SK-N-SH (cell line): ENCODE measurements at regions not wholly inside any gene's neighbourhood (a gene's known extent, or its start where the extent isn't known, plus 50 kb on each side); places are given as distances from the start of the nearest gene placed in this dataset.
A peak's percentile ranks its signal among the peaks of the same experiment; 100 is the strongest.

Source experiments
- CTCF ChIA-PET: fragments of 300-600, 350-600 bp; formaldehyde crosslinking; extraction: SDS; loops from one replicate; lab custom pipeline; 2021; lab: Yijun Ruan, JAX
- POLR2A ChIA-PET: fragments of 350-600 bp; sonication (Branson Sonifier 250); formaldehyde crosslinking; extraction: SDS; loops from one replicate; lab custom pipeline; 2020; ENCODE audit warnings: antibody characterized with exemption, inconsistent platforms; lab: Yijun Ruan, JAX
- DNase-seq: peaks from one replicate; pipeline ENCODE4 v3.0.0; 2012
- H2AFZ ChIP-seq: fragments of 200-600 bp; sonication (generic); 2 replicates; pipeline ENCODE4 v1.8.1; 2016; ENCODE audit warnings: antibody characterized with exemption, mild to moderate bottlenecking, low read depth
- H3F3A ChIP-seq: fragments of 200-600 bp; sonication (generic); replicated peaks from 2 replicates; pipeline ENCODE3; 2016; ENCODE audit warnings: antibody characterized with exemption, mild to moderate bottlenecking; ENCODE audit not compliant: insufficient read depth
- H3K27ac ChIP-seq, 2 experiments: fragments of 200-500 bp in 1 of 2; fragments of 200-600 bp in 1 of 2; sonication (Bioruptor generic) in 1 of 2; sonication (generic), shearing (Covaris generic) in 1 of 2; 2 replicates each; pipeline versions ENCODE4 v1.5.1 to v1.6.1; 2014 to 2016; ENCODE audit warnings: low read depth in 2 of 2, inconsistent platforms in 1 of 2, low read length in 1 of 2, mild to moderate bottlenecking in 1 of 2, mixed read lengths in 1 of 2
- H3K27me3 ChIP-seq: fragments of 200-600 bp; sonication (generic), shearing (Covaris generic); 2 replicates; pipeline ENCODE4 v1.6.1; 2016; ENCODE audit warnings: mixed run types; ENCODE audit not compliant: insufficient read depth
- H3K36me3 ChIP-seq, 2 experiments: fragments of 200-500 bp in 1 of 2; fragments of 200-600 bp in 1 of 2; sonication (Bioruptor generic) in 1 of 2; sonication (generic) in 1 of 2; replicated peaks in 1 of 2; 2 replicates each; pipeline versions ENCODE3 to v1.5.1; 2014 to 2016; ENCODE audit warnings: low read length in 1 of 2, mild to moderate bottlenecking in 1 of 2; ENCODE audit not compliant: insufficient read depth in 2 of 2, control insufficient read depth in 1 of 2
- H3K4me1 ChIP-seq, 2 experiments: fragments of 200-500 bp in 1 of 2; fragments of 200-600 bp in 1 of 2; sonication (Bioruptor generic) in 1 of 2; sonication (generic), shearing (Covaris generic) in 1 of 2; 2 replicates each; pipeline versions ENCODE4 v1.5.1 to v1.6.1; 2014 to 2016; ENCODE audit warnings: low read depth in 1 of 2, low read length in 1 of 2, mixed run types in 1 of 2; ENCODE audit not compliant: insufficient read depth in 2 of 2, control insufficient read depth in 1 of 2
- H3K4me2 ChIP-seq: fragments of 200-600 bp; sonication (generic), shearing (Covaris generic); 2 replicates; pipeline ENCODE4 v1.6.1; 2017; ENCODE audit warnings: mixed run types
- H3K4me3 ChIP-seq, 2 experiments: fragments of 200-500 bp in 1 of 2; fragments of 200-600 bp in 1 of 2; sonication (Bioruptor generic) in 1 of 2; sonication (generic), shearing (Covaris generic) in 1 of 2; 2 replicates each; pipeline versions ENCODE4 v1.5.1 to v1.8.1; 2014 to 2016; ENCODE audit warnings: low read depth in 2 of 2, inconsistent platforms in 1 of 2, low read length in 1 of 2, mild to moderate bottlenecking in 1 of 2, mixed read lengths in 1 of 2, moderate library complexity in 1 of 2
- H3K79me2 ChIP-seq: fragments of 200-600 bp; sonication (generic); 2 replicates; pipeline ENCODE4 v1.8.1; 2017; ENCODE audit warnings: mild to moderate bottlenecking; ENCODE audit not compliant: insufficient read depth
- H3K9ac ChIP-seq: fragments of 200-600 bp; sonication (generic); 2 replicates; pipeline ENCODE4 v1.6.1; 2017; ENCODE audit warnings: mixed run types
- H3K9me2 ChIP-seq: fragments of 200-600 bp; sonication (generic); 2 replicates; pipeline ENCODE4 v1.6.1; 2017; ENCODE audit warnings: mixed run types
- H3K9me3 ChIP-seq: fragments of 200-600 bp; sonication (generic); 2 replicates; pipeline ENCODE4 v1.6.1; 2017; ENCODE audit warnings: mixed run types, mild to moderate bottlenecking, moderate library complexity
- H4K20me1 ChIP-seq: fragments of 200-600 bp; sonication (generic); 2 replicates; pipeline ENCODE4 v1.6.1; 2017; ENCODE audit warnings: mild to moderate bottlenecking, mixed run types; ENCODE audit not compliant: insufficient read depth
- CHD2 ChIP-seq: fragments of 150-350 bp; IDR thresholded peaks from 2 replicates; pipeline ENCODE4 v1.6.1; 2018; ENCODE audit warnings: low read length; ENCODE audit not compliant: partially characterized antibody
- EP300 ChIP-seq, 2 experiments: IDR thresholded peaks; 2 replicates each; pipeline versions ENCODE4 v1.4.0 to v1.6.1; 2012; ENCODE audit warnings: borderline replicate concordance in 1 of 2, low read depth in 1 of 2, low read length in 1 of 2
- FOXJ3 ChIP-seq: sonication (generic); formaldehyde crosslinking; IDR thresholded peaks from 2 replicates; pipeline ENCODE4 v1.5.1; 2020; ENCODE audit warnings: mild to moderate bottlenecking, missing genetic modification reagents
- GATA2 ChIP-seq: sonication (generic); formaldehyde crosslinking; IDR thresholded peaks from 2 replicates; pipeline ENCODE4 v1.5.0; 2020; ENCODE audit warnings: mild to moderate bottlenecking, missing genetic modification reagents
- MXI1 ChIP-seq: IDR thresholded peaks from 2 replicates; pipeline ENCODE4 v1.6.1; 2012; ENCODE audit warnings: mild to moderate bottlenecking, low read depth, low read length, improper control_type of control experiment
- RXRA ChIP-seq: IDR thresholded peaks from 2 replicates; pipeline ENCODE4 v1.4.0; 2012; ENCODE audit warnings: low read depth, mild to moderate bottlenecking, borderline replicate concordance
- SMC3 ChIP-seq: IDR thresholded peaks from 2 replicates; pipeline ENCODE4 v1.6.1; 2012; ENCODE audit warnings: low read depth, low read length, improper control_type of control experiment
- WGBS: methylation state at CpG from one replicate; pipeline ENCODE4 v1.1.6; 2017; ENCODE audit warnings: low lambda C conversion rate; 5-methylcytosine and 5-hydroxymethylcytosine counted together
- TF ChIP-seq, protein P1 (sequence below): IDR thresholded peaks from 2 replicates; pipeline ENCODE4 v1.6.1; 2012; ENCODE audit warnings: mild to moderate bottlenecking, low read depth, low read length, moderate library complexity

GRCh38 chr2:120862201-120863060 is 126.8 kb downstream of the GLI2 start:
- POLR2A ChIA-PET, result no interaction called here
- Histone ChIP-seq H3K4me2 (no peak overlapping the region), H3K27ac (no peak overlapping the region), H3K36me3 (no peaks in the 10 kb centered on the region), H3K27me3 (no peaks in the 10 kb centered on the region), H3K9me3 (no peaks in the 10 kb centered on the region), H3K4me1 (peaks cover 14 to 54% of the 10 kb centered on the region in 2 experiments), H3K9ac (no peak overlapping the region), H2AFZ (no peak overlapping the region), H3K4me3 (no peak overlapping the region), H3K9me2 (no peaks in the 10 kb centered on the region), H3F3A (peaks cover 1% of the 10 kb centered on the region), H4K20me1 (no peaks in the 10 kb centered on the region), H3K79me2 (peaks cover 11% of the 10 kb centered on the region; the same call in 1 of the 2 replicates)
- CTCF ChIA-PET, result interaction anchor here (0.6 to 3.6 kb wide), 3 partner anchors 13 to 209 kb away, joined by 3 to 13 read pairs (median 4); no protein-coding TSS in a partner anchor
- TF ChIP-seq SMC3 (no peak), CHD2 (no peak), RXRA (no peak), FOXJ3 (CRISPR knock-in tag) (no peak), GATA2 (CRISPR knock-in tag) (0 out of 2 replicates have a peak, but pooled peaks have one; percentile 21), MXI1 (no peak)
- no peak for DNase-seq
- 85% methylated on average over 16 of the region's 18 CpGs for WGBS

GRCh38 chr2:120863146-120863545 is 127.5 kb downstream of the GLI2 start:
- H2AFZ ChIP-seq, result no peak overlapping the region
- no peaks in the 10 kb centered on the region for H3K9me2 ChIP-seq
- 93% methylated on average over 5 of the region's 9 CpGs for WGBS
- H3K27ac ChIP-seq, result no peak overlapping the region
- no peaks in the 10 kb centered on the region for H3K27me3 ChIP-seq
- no peaks in the 10 kb centered on the region for H3K36me3 ChIP-seq
- TF ChIP-seq, protein P1, sequence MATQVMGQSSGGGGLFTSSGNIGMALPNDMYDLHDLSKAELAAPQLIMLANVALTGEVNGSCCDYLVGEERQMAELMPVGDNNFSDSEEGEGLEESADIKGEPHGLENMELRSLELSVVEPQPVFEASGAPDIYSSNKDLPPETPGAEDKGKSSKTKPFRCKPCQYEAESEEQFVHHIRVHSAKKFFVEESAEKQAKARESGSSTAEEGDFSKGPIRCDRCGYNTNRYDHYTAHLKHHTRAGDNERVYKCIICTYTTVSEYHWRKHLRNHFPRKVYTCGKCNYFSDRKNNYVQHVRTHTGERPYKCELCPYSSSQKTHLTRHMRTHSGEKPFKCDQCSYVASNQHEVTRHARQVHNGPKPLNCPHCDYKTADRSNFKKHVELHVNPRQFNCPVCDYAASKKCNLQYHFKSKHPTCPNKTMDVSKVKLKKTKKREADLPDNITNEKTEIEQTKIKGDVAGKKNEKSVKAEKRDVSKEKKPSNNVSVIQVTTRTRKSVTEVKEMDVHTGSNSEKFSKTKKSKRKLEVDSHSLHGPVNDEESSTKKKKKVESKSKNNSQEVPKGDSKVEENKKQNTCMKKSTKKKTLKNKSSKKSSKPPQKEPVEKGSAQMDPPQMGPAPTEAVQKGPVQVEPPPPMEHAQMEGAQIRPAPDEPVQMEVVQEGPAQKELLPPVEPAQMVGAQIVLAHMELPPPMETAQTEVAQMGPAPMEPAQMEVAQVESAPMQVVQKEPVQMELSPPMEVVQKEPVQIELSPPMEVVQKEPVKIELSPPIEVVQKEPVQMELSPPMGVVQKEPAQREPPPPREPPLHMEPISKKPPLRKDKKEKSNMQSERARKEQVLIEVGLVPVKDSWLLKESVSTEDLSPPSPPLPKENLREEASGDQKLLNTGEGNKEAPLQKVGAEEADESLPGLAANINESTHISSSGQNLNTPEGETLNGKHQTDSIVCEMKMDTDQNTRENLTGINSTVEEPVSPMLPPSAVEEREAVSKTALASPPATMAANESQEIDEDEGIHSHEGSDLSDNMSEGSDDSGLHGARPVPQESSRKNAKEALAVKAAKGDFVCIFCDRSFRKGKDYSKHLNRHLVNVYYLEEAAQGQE, result no peak
- TF ChIP-seq EP300 (IDR thresholded peaks at IDR 0.05; ENCODE audit: borderline replicate concordance in 1 of 2, low read depth in 1 of 2, low read length in 1 of 2), result no peak
- ChIA-PET CTCF (interaction anchor here (0.8 to 1.9 kb wide), 2 partner anchors 128 to 167 kb away, joined by 3 to 4 read pairs; partner anchors contain the start of gene GLI2), POLR2A (no interaction called here)
- H3K79me2 ChIP-seq, result peaks cover 14% of the 10 kb centered on the region; the same call in 1 of the 2 replicates
- no peak overlapping the region for H3K4me2 ChIP-seq
- H4K20me1 ChIP-seq, result peaks cover 3% of the 10 kb centered on the region; the same call in 1 of the 2 replicates
- no peak for DNase-seq
- H3K9ac ChIP-seq, result no peak overlapping the region
- no peak overlapping the region for H3K4me3 ChIP-seq
- no peaks in the 10 kb centered on the region for H3K9me3 ChIP-seq
- H3K4me1 ChIP-seq, result peaks cover 21 to 53% of the 10 kb centered on the region in 2 experiments
- H3F3A ChIP-seq, result peaks cover 3% of the 10 kb centered on the region
